BLaER1 (cell line): ENCODE measurements at regions not wholly inside any gene's neighbourhood (a gene's known extent, or its start where the extent isn't known, plus 50 kb on each side); places are given as distances from the start of the nearest gene placed in this dataset.
"Not testable (repeated sequence)": the region's sequence is repeated elsewhere in the genome, so short reads cannot be mapped to it uniquely, and the experiment has no call there.

Source experiments
- H3K27ac ChIP-seq: shearing (Covaris generic); formaldehyde crosslinking; 2 replicates; pipeline ENCODE4 v1.8.1; 2022
- H3K27me3 ChIP-seq: shearing (Covaris generic); formaldehyde crosslinking; 2 replicates; pipeline ENCODE4 v1.8.1; 2022
- H3K36me3 ChIP-seq: shearing (Covaris generic); formaldehyde crosslinking; 2 replicates; pipeline ENCODE4 v1.8.1; 2022
- H3K4me1 ChIP-seq: shearing (Covaris generic); formaldehyde crosslinking; 2 replicates; pipeline ENCODE4 v1.8.1; 2022
- H3K4me2 ChIP-seq: shearing (Covaris generic); formaldehyde crosslinking; 2 replicates; pipeline ENCODE4 v1.8.1; 2022
- H3K4me3 ChIP-seq: shearing (Covaris generic); formaldehyde crosslinking; 2 replicates; pipeline ENCODE4 v1.8.1; 2022
- H3K9ac ChIP-seq: shearing (Covaris generic); formaldehyde crosslinking; 2 replicates; pipeline ENCODE4 v1.8.1; 2022
- H3K9me3 ChIP-seq: shearing (Covaris generic); formaldehyde crosslinking; 2 replicates; pipeline ENCODE4 v1.8.1; 2022
- H4K20me1 ChIP-seq: shearing (Covaris generic); formaldehyde crosslinking; 2 replicates; pipeline ENCODE4 v1.8.1; 2022
- Cebpa-rat ChIP-seq: shearing (Covaris generic); IDR thresholded peaks from 2 replicates; pipeline ENCODE4 v1.8.1; 2022

- no peaks in the 10 kb centered on the region for H4K20me1 ChIP-seq
- H3K4me1 ChIP-seq = no peaks in the 10 kb centered on the region
- TF ChIP-seq Cebpa-rat = no peak
- H3K36me3 ChIP-seq = no peaks in the 10 kb centered on the region
- no peak overlapping the region for H3K4me2 ChIP-seq
- H3K27me3 ChIP-seq = no peaks in the 10 kb centered on the region
- H3K27ac ChIP-seq = no peak overlapping the region
- no peak overlapping the region for H3K4me3 ChIP-seq
- H3K9ac ChIP-seq = no peak overlapping the region
- H3K9me3 ChIP-seq = 0 out of 2 replicates have a peak, but pooled peaks cover 2% of the 10 kb centered on the region
Observed at GRCh38 chr3:75303741-75304140, 360.4 kb upstream of the FRG2C start.

DNA sequence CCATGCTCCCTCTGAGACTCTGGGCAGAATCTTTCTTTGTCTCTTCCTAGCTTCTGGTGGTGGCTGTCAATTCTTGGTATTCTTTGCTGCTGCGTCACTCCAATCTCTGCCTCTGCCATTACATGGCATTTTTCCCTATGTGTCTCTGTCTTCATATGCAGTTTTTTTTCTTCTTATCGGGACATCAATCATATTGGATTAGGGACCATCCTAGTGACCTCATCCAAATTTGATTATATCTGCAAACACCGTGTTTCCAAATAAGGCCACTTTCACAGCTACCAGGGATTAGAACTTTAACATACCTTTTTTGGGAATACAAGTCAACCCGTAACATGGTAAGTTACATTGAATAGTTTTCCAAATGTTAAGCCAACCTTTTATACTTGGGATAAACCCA lies 358.2 kb upstream of the FRG2C start:
- no peaks in the 10 kb centered on the region for H4K20me1 ChIP-seq
- no peak overlapping the region for H3K9ac ChIP-seq
- H3K9me3 ChIP-seq = no peaks in the 10 kb centered on the region
- no peak overlapping the region for H3K4me3 ChIP-seq
- H3K4me2 ChIP-seq = no peak overlapping the region
- no peak for TF ChIP-seq Cebpa-rat
- no peak overlapping the region for H3K27ac ChIP-seq
- H3K27me3 ChIP-seq = no peaks in the 10 kb centered on the region
- no peaks in the 10 kb centered on the region for H3K36me3 ChIP-seq
- H3K4me1 ChIP-seq = no peaks in the 10 kb centered on the region

DNA sequence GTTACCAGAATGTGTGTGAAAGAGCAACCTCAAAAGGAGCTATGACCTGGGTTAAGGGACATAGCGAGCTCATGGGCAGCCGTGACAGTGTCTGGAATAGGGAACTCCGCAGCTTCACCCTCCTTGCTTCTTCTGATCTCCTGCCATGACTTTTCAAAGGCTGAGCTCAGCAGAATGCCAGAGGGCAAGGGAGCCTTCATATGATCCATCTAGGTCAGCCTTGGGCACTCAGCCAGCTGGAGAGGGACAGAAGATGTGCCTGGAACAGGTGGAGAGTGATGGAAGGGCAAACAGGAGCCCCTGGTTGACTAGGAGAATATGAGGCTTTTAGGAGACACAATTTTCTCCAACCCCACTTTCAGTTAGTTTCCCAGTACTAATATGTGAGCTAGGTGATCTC lies 352.8 kb upstream of the FRG2C start:
- not testable (repeated sequence) for H3K4me3 ChIP-seq, H3K36me3 ChIP-seq, H4K20me1 ChIP-seq, H3K27me3 ChIP-seq, H3K27ac ChIP-seq, H3K9ac ChIP-seq, H3K4me2 ChIP-seq, H3K9me3 ChIP-seq
- peaks cover 15% of the 10 kb centered on the region for H3K4me1 ChIP-seq

- H3K9ac ChIP-seq, H3K36me3 ChIP-seq, H3K4me3 ChIP-seq, H4K20me1 ChIP-seq, H3K27me3 ChIP-seq, H3K9me3 ChIP-seq: not testable (repeated sequence)
- Histone ChIP-seq H3K4me1 (peaks cover 15% of the 10 kb centered on the region), H3K4me2 (peak overlapping the region; percentile 42), H3K27ac (peak overlapping the region; percentile 45; the same call in 1 of the 2 replicates)
Observed at GRCh38 chr3:75312469-75312868, 351.7 kb upstream of the FRG2C start.

- H3K4me2 ChIP-seq, H3K4me3 ChIP-seq, H3K4me1 ChIP-seq, H4K20me1 ChIP-seq, H3K36me3 ChIP-seq, H3K27me3 ChIP-seq, H3K9me3 ChIP-seq, H3K9ac ChIP-seq, H3K27ac ChIP-seq: not testable (repeated sequence)
Observed at GRCh38 chr3:75319776-75320175, 344.4 kb upstream of the FRG2C start.

- H3K9ac ChIP-seq = no peak overlapping the region
- H3K27me3 ChIP-seq = no peaks in the 10 kb centered on the region
- no peak for TF ChIP-seq Cebpa-rat
- H3K4me3 ChIP-seq = no peak overlapping the region
- H3K4me2 ChIP-seq = no peak overlapping the region
- H3K36me3 ChIP-seq = no peaks in the 10 kb centered on the region
- H3K27ac ChIP-seq = no peak overlapping the region
- H3K9me3 ChIP-seq = no peaks in the 10 kb centered on the region
- H4K20me1 ChIP-seq = no peaks in the 10 kb centered on the region
- H3K4me1 ChIP-seq = no peaks in the 10 kb centered on the region; the same call in 1 of the 2 replicates
Observed at GRCh38 chr3:75320369-75320768, 343.8 kb upstream of the FRG2C start.

DNA sequence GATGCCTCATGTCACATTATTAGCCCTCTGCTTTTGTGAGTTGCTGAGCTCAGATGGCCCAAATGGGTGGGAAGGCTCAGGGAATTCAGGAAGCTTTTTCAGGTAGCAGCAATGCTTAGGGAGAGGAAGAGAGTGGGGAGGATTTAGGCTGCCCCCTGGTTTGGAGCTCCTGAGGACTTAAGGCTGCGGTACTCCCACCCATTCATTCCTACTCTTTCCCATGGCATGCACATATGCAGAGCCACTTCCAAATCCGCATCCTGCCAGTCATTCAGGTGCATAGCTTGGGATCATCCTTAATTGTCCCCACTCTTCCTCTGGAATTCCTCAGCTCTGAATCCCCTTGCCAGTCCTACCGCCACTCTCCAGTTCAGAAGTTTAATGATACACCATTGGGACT lies 343.1 kb upstream of the FRG2C start:
- no peaks in the 10 kb centered on the region for H3K27me3 ChIP-seq
- no peaks in the 10 kb centered on the region for H4K20me1 ChIP-seq
- H3K36me3 ChIP-seq = no peaks in the 10 kb centered on the region
- H3K9me3 ChIP-seq = no peaks in the 10 kb centered on the region
- no peak overlapping the region for H3K9ac ChIP-seq
- no peaks in the 10 kb centered on the region; the same call in 1 of the 2 replicates for H3K4me1 ChIP-seq
- TF ChIP-seq Cebpa-rat = no peak
- no peak overlapping the region for H3K4me3 ChIP-seq
- no peak overlapping the region for H3K27ac ChIP-seq
- no peak overlapping the region for H3K4me2 ChIP-seq

DNA sequence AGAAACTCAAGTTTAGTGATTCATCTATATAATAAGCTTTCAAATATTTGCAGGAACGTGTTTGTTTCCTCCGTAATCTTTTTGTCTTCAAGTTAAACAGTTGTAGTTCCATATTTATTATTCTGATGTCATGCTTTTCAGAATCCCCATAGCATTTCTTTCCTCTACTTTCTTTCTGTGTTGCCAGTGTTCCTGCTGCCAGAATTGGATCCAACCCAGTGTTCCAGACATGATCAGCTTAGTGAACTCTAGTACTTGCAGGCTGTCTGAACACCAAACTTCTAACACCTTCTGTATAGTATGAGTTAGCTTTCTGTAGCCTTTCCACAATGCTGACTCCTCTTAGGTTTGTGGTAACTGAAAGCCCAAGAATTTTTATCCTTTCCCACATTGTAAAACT lies 340.2 kb upstream of the FRG2C start:
- not testable (repeated sequence) for H3K9me3 ChIP-seq, H3K9ac ChIP-seq, H3K36me3 ChIP-seq, H4K20me1 ChIP-seq, H3K27ac ChIP-seq, H3K4me1 ChIP-seq, H3K4me2 ChIP-seq, H3K4me3 ChIP-seq, H3K27me3 ChIP-seq

DNA sequence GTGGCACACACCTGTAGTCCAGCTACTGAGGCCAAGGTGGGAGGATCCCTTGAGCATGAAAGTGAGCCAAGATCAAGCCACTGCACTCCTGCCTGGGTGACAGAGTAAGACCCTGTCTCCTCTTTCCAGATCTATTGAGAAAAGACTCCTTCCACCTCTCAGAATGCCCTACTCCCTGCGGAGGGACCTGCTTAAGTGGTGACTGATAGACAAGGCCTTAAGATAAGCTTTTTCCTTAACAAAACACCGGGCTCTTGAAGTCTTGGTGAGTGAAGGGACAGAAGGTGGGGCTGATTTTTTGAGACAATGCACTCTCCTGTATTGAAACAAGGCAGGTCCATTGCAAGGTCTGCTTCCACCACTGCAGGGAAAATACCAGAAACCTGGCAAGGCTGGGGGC lies 338.4 kb upstream of the FRG2C start:
- no peaks in the 10 kb centered on the region for H3K9me3 ChIP-seq
- peaks cover 12% of the 10 kb centered on the region for H3K4me1 ChIP-seq
- no peak overlapping the region for H3K27ac ChIP-seq
- H3K36me3 ChIP-seq = no peaks in the 10 kb centered on the region
- no peaks in the 10 kb centered on the region for H3K27me3 ChIP-seq
- no peak overlapping the region for H3K4me3 ChIP-seq
- H3K9ac ChIP-seq = no peak overlapping the region
- TF ChIP-seq Cebpa-rat = no peak
- no peak overlapping the region for H3K4me2 ChIP-seq
- H4K20me1 ChIP-seq = no peaks in the 10 kb centered on the region

DNA sequence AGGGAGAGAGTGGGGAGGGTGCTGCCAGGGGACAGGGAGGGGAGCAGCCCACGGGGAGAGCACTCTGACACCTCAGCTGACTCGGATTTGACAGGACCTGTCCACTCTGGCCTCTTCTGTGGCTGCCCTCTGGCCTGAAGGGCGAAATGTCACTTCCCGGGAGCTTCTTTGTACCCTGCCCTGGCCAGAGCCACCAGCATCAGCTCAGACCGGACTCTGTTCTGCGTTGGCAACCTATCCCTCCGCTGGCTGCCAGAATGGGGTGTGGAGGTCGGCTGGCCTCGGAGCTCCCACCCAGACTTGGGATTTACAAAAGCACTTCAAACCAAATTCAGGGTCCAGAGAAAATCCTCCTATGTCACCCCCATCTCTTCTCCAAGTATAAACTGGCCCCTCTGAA lies 336.7 kb upstream of the FRG2C start:
- TF ChIP-seq Cebpa-rat = no peak
- Histone ChIP-seq H3K4me2 (no peak overlapping the region), H3K4me1 (peaks cover 12% of the 10 kb centered on the region), H3K9me3 (no peaks in the 10 kb centered on the region), H3K9ac (no peak overlapping the region), H4K20me1 (no peaks in the 10 kb centered on the region), H3K27me3 (no peaks in the 10 kb centered on the region), H3K27ac (no peak overlapping the region), H3K4me3 (no peak overlapping the region), H3K36me3 (no peaks in the 10 kb centered on the region)

DNA sequence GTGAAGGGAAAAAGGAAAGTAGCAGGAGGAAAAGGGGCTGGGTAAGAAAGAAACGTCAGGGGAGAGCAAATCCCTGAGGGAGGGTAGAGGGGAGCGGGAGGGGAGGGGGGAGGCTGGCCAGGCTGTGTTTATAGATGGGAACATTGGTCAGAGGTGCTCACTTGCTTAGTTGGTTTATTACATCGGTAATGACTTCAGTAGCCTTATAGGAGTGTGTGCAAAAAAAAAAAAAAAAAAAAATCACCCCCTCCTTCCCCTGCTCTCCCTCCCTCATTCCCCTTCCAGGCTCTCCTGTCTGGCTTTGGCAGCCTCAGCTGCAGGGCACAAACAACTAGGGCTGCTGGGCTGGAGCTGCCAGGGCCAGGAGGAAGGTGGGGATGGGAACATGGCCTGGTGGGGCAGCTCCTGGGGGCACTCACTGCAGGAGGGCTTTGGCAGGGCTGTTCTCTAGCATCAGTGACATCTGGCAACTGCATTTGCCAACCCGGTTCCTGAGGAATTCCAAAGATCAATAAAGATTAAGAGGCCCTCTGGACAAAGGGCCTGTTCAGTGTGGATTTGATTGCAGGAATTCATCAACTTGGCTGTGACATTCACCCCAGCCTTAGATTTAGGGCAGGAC lies 334.5 kb upstream of the FRG2C start:
- Histone ChIP-seq H3K9ac (no peak overlapping the region), H3K27ac (0 out of 2 replicates have a peak overlapping the region, but pooled peaks have one; percentile 44), H3K4me1 (peaks cover 12% of the 10 kb centered on the region), H4K20me1 (no peaks in the 10 kb centered on the region), H3K9me3 (no peaks in the 10 kb centered on the region), H3K4me2 (peak overlapping the region; percentile 55), H3K4me3 (no peak overlapping the region), H3K36me3 (no peaks in the 10 kb centered on the region), H3K27me3 (no peaks in the 10 kb centered on the region)
- TF ChIP-seq Cebpa-rat = no peak

GRCh38 chr3:75330446-75330845 lies 333.7 kb upstream of the FRG2C start:
- H3K4me3 ChIP-seq, H3K27ac ChIP-seq, H3K9me3 ChIP-seq, H3K4me2 ChIP-seq, H3K9ac ChIP-seq, H4K20me1 ChIP-seq, H3K27me3 ChIP-seq, H3K36me3 ChIP-seq: not testable (repeated sequence)
- peaks cover 12% of the 10 kb centered on the region for H3K4me1 ChIP-seq

DNA sequence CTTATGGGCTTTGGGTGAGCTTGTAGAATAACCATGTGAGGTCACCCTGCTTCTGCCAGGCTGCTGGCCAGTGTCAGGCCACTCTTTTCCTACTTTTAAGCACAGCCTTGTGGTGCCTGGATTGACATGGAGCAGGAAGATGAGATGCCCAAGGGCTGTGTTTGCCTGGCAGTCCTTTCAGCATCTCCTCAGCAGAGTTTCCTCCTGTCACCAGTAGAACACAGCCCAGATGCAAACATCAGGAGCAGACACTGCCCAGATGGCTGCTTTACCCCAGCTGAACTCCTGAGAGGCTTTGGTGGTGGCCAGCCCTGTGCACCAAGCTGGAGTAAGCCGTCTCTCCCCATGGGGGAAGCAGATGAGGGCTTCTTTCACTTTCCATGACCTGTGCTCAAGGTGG lies 332.0 kb upstream of the FRG2C start:
- H3K4me3 ChIP-seq, H3K36me3 ChIP-seq, H3K4me2 ChIP-seq, H3K9ac ChIP-seq, H3K27ac ChIP-seq, H3K27me3 ChIP-seq, H3K9me3 ChIP-seq, H4K20me1 ChIP-seq: not testable (repeated sequence)
- H3K4me1 ChIP-seq = peaks cover 12% of the 10 kb centered on the region
